ENCODE measurements at regions not wholly inside any gene's neighbourhood (a gene's known extent, or its start where the extent isn't known, plus 50 kb on each side); places are given as distances from the start of the nearest gene placed in this dataset.

DNA sequence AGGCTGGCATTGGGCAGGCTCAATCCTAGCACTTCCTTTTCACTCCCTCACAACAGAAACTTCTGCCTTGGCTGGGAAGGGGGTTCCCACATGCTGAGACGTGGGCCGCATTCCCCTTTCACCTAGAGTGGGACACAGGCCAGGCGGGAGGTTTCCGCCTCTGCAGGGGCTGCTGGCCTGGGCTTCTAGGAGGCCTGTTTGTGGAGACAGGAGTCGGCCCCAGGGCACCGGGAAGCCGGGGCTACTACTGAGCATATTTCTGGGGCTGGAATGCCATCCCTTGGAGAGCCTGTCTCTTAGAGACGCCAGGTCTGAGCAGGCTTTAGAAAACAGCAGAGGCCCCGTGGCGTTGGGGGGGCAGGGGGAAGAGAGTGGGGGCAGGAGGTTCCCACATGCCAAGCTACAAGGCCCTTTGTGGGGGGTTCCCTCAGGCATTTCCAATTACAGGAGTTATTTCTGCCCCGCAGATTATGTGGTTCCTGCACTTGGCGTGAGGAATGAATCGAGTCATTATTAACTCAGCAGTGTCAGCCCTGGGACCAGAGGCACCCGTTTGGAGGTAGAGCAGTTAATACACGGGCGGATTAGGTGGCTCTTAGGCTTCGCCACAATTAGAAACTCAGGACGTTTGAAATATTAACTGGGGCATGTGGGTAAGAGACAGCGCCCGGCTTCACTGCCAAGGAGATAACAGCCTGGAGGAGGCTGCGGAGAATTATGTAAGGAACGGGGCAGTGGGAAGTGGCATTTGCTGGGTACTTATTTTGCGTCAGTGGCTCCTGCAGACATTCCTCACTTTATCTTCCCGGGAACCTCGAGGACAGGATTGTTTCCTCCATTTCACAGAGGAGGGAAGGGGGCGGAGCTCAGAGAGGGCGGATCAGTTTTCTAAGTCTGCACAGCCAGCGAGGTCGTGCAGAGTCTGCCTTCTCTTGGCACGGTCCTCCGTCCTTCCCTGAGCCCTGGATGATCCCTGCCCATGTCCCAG is 162.5 kb downstream of the MAF start:
- DNase-seq: no peak

- no peak for DNase-seq
Measured at GRCh38 chr16:79436885-79437284, 163.7 kb downstream of the MAF start.

DNA sequence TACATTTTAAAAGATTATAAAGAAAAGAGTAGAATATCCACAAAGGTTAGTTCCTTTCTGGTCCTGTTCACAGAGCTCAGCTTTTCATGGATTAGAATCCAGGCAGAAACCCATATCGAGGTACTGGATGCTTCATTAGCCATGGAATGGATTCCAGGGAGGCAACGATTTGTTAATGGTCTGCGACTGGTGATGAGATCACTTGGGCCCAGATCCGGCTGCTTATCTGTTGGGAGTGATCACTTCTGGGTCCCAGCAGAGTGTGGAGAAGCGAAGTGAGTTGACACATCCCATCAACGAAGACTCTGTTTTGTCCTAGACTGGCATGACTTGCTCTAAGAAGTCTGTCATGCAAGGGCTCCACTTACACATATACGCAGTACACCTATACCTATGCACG is 165.8 kb downstream of the MAF start:
- no peak for DNase-seq

DNA sequence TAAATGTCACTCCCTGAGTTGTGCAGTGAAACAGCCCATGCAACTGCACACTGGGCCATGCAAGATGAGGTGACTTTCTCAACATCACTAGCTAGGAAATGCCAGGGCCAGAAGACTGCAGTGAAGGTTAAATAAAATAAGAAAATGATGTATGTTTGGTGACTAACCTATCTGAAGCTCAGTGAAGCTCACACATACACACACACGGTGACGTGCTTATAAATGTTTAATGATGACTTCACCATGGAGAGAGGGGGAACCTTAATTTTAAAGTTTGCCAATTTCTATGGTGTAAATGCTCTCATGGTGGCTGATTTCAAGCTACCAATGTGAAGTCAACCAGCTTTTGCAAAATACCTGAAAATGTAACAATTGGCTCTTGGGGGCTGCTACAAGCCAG is 166.4 kb downstream of the MAF start:
- DNase-seq: no peak

DNA sequence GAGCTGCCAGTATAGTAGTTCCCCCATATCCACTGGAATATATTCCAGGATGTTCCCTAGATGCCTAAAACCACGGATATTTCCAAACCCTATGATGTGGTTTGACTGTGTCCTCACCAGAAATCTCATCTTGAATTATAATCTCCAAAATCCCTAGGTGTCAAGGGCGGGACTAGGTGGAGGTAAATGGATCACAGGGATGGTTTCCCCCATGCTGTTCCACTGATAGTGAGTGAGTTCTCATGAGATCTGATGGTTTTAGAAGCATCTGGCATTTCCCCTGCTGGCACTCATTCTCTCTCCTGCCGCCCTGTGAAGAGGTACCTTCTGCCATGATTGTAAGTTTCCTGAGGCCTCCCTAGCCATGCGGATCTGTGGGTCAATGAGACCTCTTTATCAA is 168.6 kb downstream of the MAF start:
- DNase-seq: no peak

DNA sequence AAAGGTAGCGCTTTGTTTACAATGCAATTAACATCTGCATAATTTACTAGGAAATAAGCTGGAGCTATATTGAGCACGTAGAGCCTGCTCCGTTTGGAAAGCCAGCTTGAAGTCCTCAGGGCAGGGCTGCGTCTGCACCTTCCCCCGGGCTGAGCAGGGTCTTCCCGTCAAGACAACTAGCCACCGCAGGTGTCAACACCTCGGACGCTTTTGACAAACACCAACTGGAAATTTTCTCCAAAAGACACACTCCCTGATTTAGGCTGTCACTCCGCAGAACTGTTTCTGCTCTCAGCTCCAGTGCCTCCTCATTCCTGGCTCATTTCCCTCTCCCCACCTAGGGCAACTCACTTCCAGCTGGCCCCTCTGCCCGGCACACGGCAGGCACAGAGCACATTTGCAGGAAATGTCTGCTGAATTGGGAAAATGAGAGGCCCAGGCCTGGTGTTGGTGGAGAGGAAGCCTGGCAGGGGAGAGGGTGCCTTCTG is 170.3 kb downstream of the MAF start:
- DNase-seq: no peak

- no peak for DNase-seq
Measured at GRCh38 chr16:79429381-79430190, 171.0 kb downstream of the MAF start.

DNA sequence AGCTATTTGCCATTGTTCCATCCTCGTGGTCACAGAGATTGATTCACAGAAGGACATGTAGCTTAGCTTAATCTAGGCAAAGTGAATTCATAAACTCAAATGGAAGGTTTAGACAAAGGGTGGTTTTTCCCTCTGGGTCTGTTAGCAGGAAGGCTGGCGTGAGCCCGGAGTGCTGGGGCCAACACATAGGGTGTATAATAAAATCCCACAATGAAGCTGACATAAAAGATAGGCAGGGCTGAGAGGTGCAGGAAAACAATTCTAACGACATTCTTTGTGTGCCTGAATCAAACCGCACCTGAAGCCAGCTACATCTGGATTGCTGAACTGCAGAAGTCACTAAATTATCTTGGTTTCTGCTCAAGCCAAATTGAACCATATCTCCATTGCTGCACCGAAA is 173.9 kb downstream of the MAF start:
- no peak for DNase-seq

- no peak for DNase-seq
Measured at GRCh38 chr16:79422064-79422463, 178.5 kb downstream of the MAF start.

DNA sequence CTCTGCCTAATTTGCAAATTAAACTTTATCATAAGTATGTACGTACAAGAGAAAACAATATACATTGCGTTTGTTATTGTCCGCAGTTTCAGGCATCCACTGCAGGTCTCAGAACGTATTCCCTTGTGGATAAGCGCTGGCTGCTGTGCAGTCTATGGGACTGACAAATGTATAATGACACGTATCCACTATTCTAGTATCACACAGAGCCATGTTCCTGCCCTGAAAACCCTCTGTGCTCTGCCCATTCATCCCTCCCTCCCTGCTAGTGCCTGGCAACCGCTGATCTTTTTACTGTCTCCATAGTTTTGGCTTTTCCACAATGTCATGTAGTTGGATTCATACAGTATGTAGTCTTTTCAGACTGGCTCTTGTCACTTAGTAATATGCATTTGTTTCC is 179.4 kb downstream of the MAF start:
- DNase-seq: no peak

DNA sequence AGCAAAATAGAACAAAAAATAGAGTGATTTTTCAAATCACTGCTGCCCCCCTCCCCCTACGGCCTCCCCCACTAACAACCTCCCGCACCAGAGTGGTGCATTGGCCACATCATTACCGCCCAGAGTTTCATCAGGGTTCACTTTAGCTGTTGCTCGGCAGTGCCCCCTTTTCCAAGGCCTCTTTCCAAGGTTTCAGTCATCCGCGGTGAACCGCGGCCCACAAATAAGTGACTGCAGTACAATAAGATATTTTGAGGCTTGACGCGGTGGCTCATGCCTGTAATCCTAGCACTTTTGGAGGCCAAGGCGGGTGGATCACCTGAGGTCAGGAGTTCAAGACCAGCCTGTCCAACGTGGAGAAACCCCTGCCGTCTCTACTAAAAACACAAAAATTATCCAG is 180.0 kb downstream of the MAF start:
- DNase-seq: no peak

GRCh38 chr16:79419148-79419547 is 181.4 kb downstream of the MAF start:
- no peak for DNase-seq

DNA sequence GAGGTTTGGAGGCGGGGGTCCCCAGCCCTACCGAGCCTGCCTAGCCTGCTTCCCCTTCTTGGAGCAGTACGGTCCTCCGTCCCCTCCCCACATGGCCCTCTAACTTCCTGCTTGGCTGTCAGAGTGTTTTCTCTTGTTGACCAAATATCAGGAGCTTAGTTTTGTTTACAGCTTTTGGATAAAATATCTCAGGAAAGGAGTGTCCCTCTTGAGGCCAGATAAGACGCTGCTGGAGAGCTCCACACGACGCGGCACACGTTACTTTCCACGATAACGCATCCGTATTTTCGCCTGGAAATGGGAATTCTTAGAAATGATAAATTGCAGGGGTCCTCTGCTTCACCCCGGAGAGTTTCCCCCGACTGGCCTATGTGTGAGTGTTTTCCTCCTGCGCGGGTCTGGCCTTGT is 182.9 kb downstream of the MAF start:
- no peak for DNase-seq

- DNase-seq: no peak
Measured at GRCh38 chr16:79415983-79416640, 184.4 kb downstream of the MAF start.

- DNase-seq: no peak
Measured at GRCh38 chr16:79412783-79413225, 187.7 kb downstream of the MAF start.

DNA sequence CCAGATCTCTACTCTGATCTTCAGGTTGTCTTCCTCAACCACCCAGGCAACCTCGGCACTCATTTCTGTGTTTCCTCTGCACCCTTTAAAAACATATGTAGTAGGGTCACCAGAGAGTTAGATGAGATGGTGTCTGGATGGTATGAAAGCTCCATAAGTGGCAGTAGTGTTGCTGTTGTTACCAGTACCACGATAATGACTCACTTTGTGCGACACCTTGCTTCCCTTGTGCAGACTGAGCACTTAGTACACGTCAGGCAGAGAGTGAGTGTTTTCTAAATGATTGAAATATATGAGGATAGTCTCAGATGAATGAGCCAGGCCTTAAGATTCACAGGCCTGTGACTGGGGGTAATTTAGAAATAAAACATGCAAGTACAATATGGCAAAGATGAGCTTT is 188.7 kb downstream of the MAF start:
- no peak for DNase-seq

DNA sequence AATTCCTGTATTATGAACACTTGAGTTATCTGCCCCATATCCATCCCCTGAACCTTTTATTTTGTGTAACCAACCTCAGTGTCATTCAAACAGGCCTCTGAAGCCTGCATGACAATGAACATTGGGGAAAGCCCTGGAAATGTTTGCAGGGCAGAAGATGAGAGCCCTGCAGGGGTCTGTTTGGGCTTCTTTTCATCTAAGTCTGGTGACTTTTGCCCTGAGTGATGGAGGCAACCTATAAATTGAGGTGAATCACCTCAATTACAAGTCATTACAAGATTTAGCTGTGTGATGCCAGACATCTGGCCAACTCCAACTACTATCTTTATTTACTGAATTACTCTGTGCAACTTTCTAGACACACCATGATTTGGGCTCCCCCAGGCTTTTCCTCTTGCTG is 189.2 kb downstream of the MAF start:
- DNase-seq: no peak

GRCh38 chr16:79409978-79410377 is 190.6 kb downstream of the MAF start:
- DNase-seq: no peak

- no peak for DNase-seq
Measured at GRCh38 chr16:79408355-79408754, 192.2 kb downstream of the MAF start.

DNA sequence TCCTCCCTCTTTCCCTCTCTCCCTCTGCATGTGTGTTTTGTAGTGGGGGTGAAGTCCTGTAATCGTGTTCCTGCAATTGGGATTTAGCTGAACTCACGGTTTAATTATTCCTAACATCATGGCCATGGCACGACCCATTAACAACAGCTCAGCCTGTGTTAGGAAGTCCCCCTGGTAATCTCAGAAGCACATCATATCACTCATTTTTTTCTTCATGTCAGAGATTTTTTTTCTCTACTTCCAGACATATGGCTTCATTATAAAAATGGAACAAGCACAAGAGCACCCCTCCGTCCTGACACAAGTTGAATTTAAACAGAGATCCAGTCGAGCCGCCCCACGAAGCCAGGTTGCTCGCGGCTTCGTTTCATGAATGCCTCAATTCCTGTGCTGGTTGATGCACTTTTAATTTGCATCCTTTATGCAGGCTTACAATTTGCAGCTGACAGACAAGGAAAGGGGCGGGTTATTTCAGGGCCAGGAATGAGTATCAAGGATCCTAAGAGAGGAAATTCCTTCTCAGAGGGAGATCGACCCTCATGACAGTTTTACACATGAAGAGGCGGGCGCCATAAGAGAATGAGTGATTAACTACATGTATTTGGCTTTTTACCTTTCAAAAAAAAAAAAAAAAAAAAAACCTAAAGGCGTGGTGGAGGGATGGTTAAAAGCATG is 192.9 kb downstream of the MAF start:
- DNase-seq: no peak

GRCh38 chr16:79407005-79407404 is 193.5 kb downstream of the MAF start:
- DNase-seq: no peak

GRCh38 chr16:79404571-79404970 is 196.0 kb downstream of the MAF start:
- DNase-seq: no peak

DNA sequence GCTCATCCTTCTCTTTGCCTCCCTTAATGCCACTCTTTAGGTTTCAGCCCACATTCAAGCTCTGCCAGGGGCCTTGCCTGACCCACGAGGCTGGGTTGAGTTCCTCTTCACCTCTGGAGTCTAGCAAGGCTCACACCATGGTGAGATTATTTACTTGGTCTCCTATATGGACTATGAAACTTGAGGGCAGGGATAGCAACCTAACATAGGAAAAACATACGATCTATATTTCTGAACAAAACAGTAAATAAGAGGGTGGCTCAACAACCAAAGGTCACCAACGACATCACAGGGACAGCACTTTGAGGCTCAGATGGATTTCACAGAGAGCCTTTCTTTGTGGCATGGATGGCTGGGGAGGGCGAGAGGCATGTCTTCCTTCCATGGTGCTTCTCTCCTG is 197.0 kb downstream of the MAF start:
- no peak for DNase-seq

Data from NCI-H1436 (cell line).